SK-N-SH treated with all-trans-retinoic acid at 6 μM for 48 hours (cell line): ENCODE measurements at regions not wholly inside any gene's neighbourhood (a gene's known extent, or its start where the extent isn't known, plus 50 kb on each side); places are given as distances from the start of the nearest gene placed in this dataset.
"Not testable (repeated sequence)": the region's sequence is repeated elsewhere in the genome, so short reads cannot be mapped to it uniquely, and the experiment has no call there.

ENCODE experiments used
- ATAC-seq: fragments of 200-7000 bp; cut with Tn5 transposase; 3 replicates; pipeline ENCODE4 v1.9.1; 2020; ENCODE audit warnings: mild to moderate bottlenecking, moderate library complexity
- ARNTL ChIP-seq: fragments of 450-650 bp; formaldehyde crosslinking; IDR thresholded peaks from 2 replicates; pipeline ENCODE4 v1.5.0; 2020; ENCODE audit warnings: low read depth, mild to moderate bottlenecking, moderate library complexity, borderline replicate concordance
- BACH2 ChIP-seq: fragments of 250-450 bp; sonication (Bioruptor Pico); IDR thresholded peaks from 2 replicates; pipeline ENCODE4 v1.9.0; 2021; ENCODE audit warnings: mild to moderate bottlenecking, borderline replicate concordance
- CSDC2 ChIP-seq: fragments of 250-450 bp; sonication (Bioruptor Pico); IDR thresholded peaks from 2 replicates; pipeline ENCODE4 v1.5.0; 2020; ENCODE audit warnings: mild to moderate bottlenecking, moderate library complexity
- ESRRG ChIP-seq: fragments of 250-450 bp; sonication (Bioruptor Pico); IDR thresholded peaks from 2 replicates; pipeline ENCODE4 v1.6.1; 2021; ENCODE audit warnings: mild to moderate bottlenecking
- ISL1 ChIP-seq: fragments of 250-450 bp; sonication (Bioruptor Pico); IDR thresholded peaks from 2 replicates; pipeline ENCODE4 v2.1.2; 2022; ENCODE audit warnings: mild to moderate bottlenecking, moderate library complexity
- OSR1 ChIP-seq: fragments of 250-450 bp; sonication (Bioruptor Pico); IDR thresholded peaks from 2 replicates; pipeline ENCODE4 v1.8.0; 2022; ENCODE audit warnings: moderate library complexity, mild to moderate bottlenecking, inconsistent platforms
- PPARA ChIP-seq: fragments of 250-450 bp; sonication (Bioruptor Pico); IDR thresholded peaks from 2 replicates; pipeline ENCODE4 v1.5.0; 2020; ENCODE audit warnings: mild to moderate bottlenecking, borderline replicate concordance
- RARB ChIP-seq: fragments of 250-450 bp; sonication (Bioruptor Pico); IDR thresholded peaks from 2 replicates; pipeline ENCODE4 v1.8.0; 2021; ENCODE audit warnings: mild to moderate bottlenecking, moderate library complexity
- SNAI2 ChIP-seq: fragments of 250-450 bp; sonication (Bioruptor Pico); IDR thresholded peaks from 2 replicates; pipeline ENCODE4 v1.5.0; 2020; ENCODE audit warnings: mild to moderate bottlenecking, moderate library complexity
- TOX ChIP-seq: fragments of 250-450 bp; sonication (Bioruptor Pico); IDR thresholded peaks from 2 replicates; pipeline ENCODE4 v1.8.0; 2021; ENCODE audit warnings: mild to moderate bottlenecking, moderate library complexity, borderline replicate concordance
- ZC3H10 ChIP-seq: fragments of 250-450 bp; sonication (Bioruptor Pico); IDR thresholded peaks from 2 replicates; pipeline ENCODE4 v1.5.1; 2021; ENCODE audit warnings: mild to moderate bottlenecking, moderate library complexity
- ZFP3 ChIP-seq: fragments of 250-450 bp; sonication (Bioruptor Pico); IDR thresholded peaks from 2 replicates; pipeline ENCODE4 v1.5.0; 2020; ENCODE audit warnings: mild to moderate bottlenecking, moderate library complexity
- ZNF565 ChIP-seq: fragments of 450-650 bp; formaldehyde crosslinking; conservative IDR thresholded peaks from 2 replicates; pipeline ENCODE4 v1.5.0; 2020; ENCODE audit warnings: low read depth, mild to moderate bottlenecking, moderate library complexity
- ZNF70 ChIP-seq: fragments of 450-650 bp; formaldehyde crosslinking; IDR thresholded peaks from 2 replicates; pipeline ENCODE4 v1.5.0; 2020; ENCODE audit warnings: mild to moderate bottlenecking, moderate library complexity
- TF ChIP-seq, protein P1 (sequence below): fragments of 250-450 bp; sonication (Bioruptor Pico); IDR thresholded peaks from 2 replicates; pipeline ENCODE4 v1.5.0; 2020; ENCODE audit warnings: mild to moderate bottlenecking, moderate library complexity
- TF ChIP-seq, protein P2 (sequence below): fragments of 250-450 bp; sonication (Bioruptor Pico); IDR thresholded peaks from 2 replicates; pipeline ENCODE4 v1.5.1; 2021; ENCODE audit warnings: mild to moderate bottlenecking, moderate library complexity
- TF ChIP-seq, protein P3 (sequence below): fragments of 250-450 bp; sonication (Bioruptor Pico); IDR thresholded peaks from 2 replicates; pipeline ENCODE4 v1.5.1; 2020; ENCODE audit warnings: low read depth, mild to moderate bottlenecking, moderate library complexity
- TF ChIP-seq, protein P4 (sequence below): fragments of 250-450 bp; sonication (Bioruptor Pico); IDR thresholded peaks from 2 replicates; pipeline ENCODE4 v1.8.0; 2021; ENCODE audit warnings: low read depth, mild to moderate bottlenecking, moderate library complexity, borderline replicate concordance

DNA sequence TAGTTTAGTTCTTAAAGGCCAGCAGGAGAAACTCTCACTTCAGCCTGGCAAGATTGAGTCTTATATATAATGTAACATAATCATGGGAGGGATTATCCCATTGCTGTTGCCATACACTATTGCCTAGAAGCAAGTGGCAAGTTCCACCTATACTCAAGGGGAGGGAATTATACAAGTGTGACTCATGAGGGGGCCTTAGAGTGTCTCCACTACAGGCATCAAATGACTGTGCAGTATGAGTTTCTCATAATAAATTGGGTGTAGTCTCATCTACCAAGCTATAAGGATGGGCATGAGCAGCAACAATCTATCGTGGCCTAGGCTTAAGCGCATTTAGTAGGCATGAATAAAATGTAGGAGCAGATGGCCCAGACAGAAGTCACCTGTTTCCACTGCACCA, 89.1 kb upstream of the C1GALT1C1 start (continued):
- TF ChIP-seq, protein P1, sequence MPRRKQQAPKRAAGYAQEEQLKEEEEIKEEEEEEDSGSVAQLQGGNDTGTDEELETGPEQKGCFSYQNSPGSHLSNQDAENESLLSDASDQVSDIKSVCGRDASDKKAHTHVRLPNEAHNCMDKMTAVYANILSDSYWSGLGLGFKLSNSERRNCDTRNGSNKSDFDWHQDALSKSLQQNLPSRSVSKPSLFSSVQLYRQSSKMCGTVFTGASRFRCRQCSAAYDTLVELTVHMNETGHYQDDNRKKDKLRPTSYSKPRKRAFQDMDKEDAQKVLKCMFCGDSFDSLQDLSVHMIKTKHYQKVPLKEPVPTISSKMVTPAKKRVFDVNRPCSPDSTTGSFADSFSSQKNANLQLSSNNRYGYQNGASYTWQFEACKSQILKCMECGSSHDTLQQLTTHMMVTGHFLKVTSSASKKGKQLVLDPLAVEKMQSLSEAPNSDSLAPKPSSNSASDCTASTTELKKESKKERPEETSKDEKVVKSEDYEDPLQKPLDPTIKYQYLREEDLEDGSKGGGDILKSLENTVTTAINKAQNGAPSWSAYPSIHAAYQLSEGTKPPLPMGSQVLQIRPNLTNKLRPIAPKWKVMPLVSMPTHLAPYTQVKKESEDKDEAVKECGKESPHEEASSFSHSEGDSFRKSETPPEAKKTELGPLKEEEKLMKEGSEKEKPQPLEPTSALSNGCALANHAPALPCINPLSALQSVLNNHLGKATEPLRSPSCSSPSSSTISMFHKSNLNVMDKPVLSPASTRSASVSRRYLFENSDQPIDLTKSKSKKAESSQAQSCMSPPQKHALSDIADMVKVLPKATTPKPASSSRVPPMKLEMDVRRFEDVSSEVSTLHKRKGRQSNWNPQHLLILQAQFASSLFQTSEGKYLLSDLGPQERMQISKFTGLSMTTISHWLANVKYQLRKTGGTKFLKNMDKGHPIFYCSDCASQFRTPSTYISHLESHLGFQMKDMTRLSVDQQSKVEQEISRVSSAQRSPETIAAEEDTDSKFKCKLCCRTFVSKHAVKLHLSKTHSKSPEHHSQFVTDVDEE (CRISPR knock-in tag): no peak
- TF ChIP-seq CSDC2 (CRISPR knock-in tag) (no peak), ZNF565 (CRISPR knock-in tag) (no peak)
- TF ChIP-seq, protein P2, sequence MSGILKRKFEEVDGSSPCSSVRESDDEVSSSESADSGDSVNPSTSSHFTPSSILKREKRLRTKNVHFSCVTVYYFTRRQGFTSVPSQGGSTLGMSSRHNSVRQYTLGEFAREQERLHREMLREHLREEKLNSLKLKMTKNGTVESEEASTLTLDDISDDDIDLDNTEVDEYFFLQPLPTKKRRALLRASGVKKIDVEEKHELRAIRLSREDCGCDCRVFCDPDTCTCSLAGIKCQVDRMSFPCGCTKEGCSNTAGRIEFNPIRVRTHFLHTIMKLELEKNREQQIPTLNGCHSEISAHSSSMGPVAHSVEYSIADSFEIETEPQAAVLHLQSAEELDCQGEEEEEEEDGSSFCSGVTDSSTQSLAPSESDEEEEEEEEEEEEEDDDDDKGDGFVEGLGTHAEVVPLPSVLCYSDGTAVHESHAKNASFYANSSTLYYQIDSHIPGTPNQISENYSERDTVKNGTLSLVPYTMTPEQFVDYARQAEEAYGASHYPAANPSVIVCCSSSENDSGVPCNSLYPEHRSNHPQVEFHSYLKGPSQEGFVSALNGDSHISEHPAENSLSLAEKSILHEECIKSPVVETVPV: no peak

DNA sequence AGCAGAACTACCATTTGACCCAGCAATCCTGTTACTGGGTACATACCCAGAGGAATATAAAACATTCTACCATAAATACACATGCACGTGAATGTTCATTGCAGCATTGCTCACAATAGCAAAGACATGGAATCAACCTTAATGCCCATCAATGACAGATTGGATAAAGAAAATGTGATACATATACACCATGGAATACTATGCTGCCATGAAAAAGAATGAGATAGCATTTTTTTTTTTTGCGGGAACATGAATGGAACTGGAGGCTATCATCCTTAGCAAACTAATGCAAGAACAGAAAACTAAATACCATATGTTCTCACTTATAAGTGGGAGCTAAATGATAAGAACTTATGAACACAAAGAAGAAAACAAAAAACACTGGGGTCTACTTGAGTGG, 72.5 kb upstream of the C1GALT1C1 start:
- not testable (repeated sequence) for ATAC-seq

DNA sequence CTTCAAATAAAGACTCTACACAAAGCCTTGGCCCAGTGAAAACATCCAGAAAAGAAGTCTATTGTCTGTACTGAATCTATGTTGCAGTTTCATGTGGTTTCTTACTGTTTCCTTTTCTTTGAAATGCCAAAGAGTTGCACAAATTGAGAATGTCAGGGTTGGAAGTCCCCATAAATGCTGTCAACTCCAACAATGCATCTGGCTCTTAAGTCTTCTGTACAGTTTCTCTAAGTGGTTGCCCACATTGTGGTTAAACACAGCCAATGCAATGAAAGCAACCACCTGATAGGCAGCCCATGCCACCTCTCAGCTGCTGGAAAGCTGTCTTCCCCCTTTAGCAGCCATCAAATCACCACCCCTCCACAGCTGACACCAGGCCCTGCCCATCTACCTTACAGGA, 67.2 kb upstream of the C1GALT1C1 start:
- ATAC-seq: no peak
- no peak for TF ChIP-seq OSR1 (CRISPR knock-in tag)
- no peak for TF ChIP-seq TOX (CRISPR knock-in tag)
- TF ChIP-seq SNAI2 (CRISPR knock-in tag): no peak
- TF ChIP-seq, protein P2: no peak
- TF ChIP-seq PPARA (CRISPR knock-in tag): no peak
- TF ChIP-seq RARB (CRISPR knock-in tag): no peak
- no peak for TF ChIP-seq ZNF70 (CRISPR knock-in tag)
- no peak for TF ChIP-seq ISL1 (CRISPR knock-in tag)
- no peak for TF ChIP-seq ZC3H10
- TF ChIP-seq, protein P3, sequence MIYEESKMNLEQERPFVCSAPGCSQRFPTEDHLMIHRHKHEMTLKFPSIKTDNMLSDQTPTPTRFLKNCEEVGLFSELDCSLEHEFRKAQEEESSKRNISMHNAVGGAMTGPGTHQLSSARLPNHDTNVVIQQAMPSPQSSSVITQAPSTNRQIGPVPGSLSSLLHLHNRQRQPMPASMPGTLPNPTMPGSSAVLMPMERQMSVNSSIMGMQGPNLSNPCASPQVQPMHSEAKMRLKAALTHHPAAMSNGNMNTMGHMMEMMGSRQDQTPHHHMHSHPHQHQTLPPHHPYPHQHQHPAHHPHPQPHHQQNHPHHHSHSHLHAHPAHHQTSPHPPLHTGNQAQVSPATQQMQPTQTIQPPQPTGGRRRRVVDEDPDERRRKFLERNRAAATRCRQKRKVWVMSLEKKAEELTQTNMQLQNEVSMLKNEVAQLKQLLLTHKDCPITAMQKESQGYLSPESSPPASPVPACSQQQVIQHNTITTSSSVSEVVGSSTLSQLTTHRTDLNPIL (CRISPR knock-in tag): no peak
- TF ChIP-seq, protein P4, sequence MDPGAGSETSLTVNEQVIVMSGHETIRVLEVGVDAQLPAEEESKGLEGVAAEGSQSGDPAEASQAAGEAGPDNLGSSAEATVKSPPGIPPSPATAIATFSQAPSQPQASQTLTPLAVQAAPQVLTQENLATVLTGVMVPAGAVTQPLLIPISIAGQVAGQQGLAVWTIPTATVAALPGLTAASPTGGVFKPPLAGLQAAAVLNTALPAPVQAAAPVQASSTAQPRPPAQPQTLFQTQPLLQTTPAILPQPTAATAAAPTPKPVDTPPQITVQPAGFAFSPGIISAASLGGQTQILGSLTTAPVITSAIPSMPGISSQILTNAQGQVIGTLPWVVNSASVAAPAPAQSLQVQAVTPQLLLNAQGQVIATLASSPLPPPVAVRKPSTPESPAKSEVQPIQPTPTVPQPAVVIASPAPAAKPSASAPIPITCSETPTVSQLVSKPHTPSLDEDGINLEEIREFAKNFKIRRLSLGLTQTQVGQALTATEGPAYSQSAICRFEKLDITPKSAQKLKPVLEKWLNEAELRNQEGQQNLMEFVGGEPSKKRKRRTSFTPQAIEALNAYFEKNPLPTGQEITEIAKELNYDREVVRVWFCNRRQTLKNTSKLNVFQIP (CRISPR knock-in tag): no peak
- TF ChIP-seq ZNF565 (CRISPR knock-in tag): no peak
- TF ChIP-seq, protein P1 (CRISPR knock-in tag): no peak
- TF ChIP-seq BACH2: no peak
- no peak for TF ChIP-seq ARNTL (CRISPR knock-in tag)
- no peak for TF ChIP-seq ZFP3
- no peak for TF ChIP-seq ESRRG (CRISPR knock-in tag)
